ENCODE measurements at regions not wholly inside any gene's neighbourhood (a gene's known extent, or its start where the extent isn't known, plus 50 kb on each side); places are given as distances from the start of the nearest gene placed in this dataset.
"Not testable (repeated sequence)": the region's sequence is repeated elsewhere in the genome, so short reads cannot be mapped to it uniquely, and the experiment has no call there.

DNA sequence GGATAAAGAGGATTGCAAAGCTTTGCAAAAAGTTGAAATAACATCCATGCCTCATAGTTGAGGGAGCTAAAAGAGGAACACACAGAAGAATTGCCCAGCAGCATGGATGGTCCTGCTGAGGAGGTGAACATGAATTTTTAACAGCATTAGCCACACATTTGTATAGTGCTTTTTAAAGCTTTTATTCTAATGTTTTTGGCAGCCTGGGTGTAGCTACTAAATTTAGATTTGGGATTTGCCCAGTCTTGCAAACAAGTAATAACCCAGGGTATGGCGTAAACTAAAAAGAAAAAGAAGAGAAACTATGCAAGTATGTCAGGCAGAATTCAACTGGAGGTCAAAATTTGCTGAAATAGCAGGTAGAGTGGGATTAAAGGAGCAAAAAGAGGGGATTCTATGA lies 75.1 kb upstream of the PTPRK start:
- FAIRE-seq = no peak
- H3K27ac Mint-ChIP-seq (ENCODE audit: unreplicated experiment) = peak overlapping the region; percentile 55

DNA sequence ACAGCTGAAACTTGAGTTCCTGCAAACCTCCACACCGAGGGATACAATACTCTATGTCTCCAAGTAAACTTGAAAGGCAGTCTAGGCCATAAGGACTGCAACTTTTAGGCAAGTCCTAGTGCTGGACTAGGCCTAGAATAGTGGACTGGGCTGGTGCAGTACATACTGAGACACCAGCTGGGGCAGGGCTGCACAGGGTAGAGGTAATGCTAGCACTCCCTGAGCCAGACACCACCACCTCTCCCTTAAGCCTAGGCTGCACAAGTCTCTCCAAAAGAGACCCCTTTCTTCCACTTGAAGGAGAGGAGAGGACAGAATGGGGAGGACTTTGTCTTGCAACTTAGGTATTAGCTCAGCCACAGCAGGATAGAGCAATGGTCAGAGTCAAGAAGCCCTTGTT lies 65.7 kb upstream of the PTPRK start:
- Histone ChIP-seq H3K4me3 (ENCODE audit: insufficient read depth, low read depth, low read length) (no peak overlapping the region), H3K9ac (ENCODE audit: low read length) (no peak overlapping the region), H3K9me3 (ENCODE audit: insufficient read depth, low read depth, low read length) (no peaks in the 10 kb centered on the region), H3K4me2 (ENCODE audit: low read length) (no peak overlapping the region), H3K27ac (ENCODE audit: low read depth, low read length) (no peak overlapping the region), H4K20me1 (ENCODE audit: insufficient read depth, low read length) (no peaks in the 10 kb centered on the region), H3K79me2 (ENCODE audit: insufficient read depth, low read length) (no peaks in the 10 kb centered on the region), H3K36me3 (ENCODE audit: insufficient read depth, low read length) (no peaks in the 10 kb centered on the region), H3K27me3 (ENCODE audit: insufficient read depth, low read length) (no peaks in the 10 kb centered on the region), H3K4me1 (ENCODE audit: insufficient read depth, low read length) (no peaks in the 10 kb centered on the region), H2AFZ (ENCODE audit: low read depth, low read length) (no peak overlapping the region)
- Mint-ChIP-seq H3K4me3 (ENCODE audit: unreplicated experiment) (no peak overlapping the region), H3K27me3 (ENCODE audit: low read depth, unreplicated experiment) (no peaks in the 10 kb centered on the region), H3K36me3 (ENCODE audit: low read depth, unreplicated experiment) (no peaks in the 10 kb centered on the region), H3K27ac (ENCODE audit: unreplicated experiment) (no peak overlapping the region), H3K4me1 (ENCODE audit: low read depth, unreplicated experiment) (peaks cover 3% of the 10 kb centered on the region), H3K9me3 (ENCODE audit: unreplicated experiment) (peaks cover 3% of the 10 kb centered on the region)
- no peak for DNase-seq (ENCODE audit: low read depth)
- no peak for FAIRE-seq
- TF ChIP-seq EZH2 (IDR thresholded peaks at IDR 0.05; ENCODE audit: insufficient read depth, low read length) = no peak
- TF ChIP-seq, protein P1, sequence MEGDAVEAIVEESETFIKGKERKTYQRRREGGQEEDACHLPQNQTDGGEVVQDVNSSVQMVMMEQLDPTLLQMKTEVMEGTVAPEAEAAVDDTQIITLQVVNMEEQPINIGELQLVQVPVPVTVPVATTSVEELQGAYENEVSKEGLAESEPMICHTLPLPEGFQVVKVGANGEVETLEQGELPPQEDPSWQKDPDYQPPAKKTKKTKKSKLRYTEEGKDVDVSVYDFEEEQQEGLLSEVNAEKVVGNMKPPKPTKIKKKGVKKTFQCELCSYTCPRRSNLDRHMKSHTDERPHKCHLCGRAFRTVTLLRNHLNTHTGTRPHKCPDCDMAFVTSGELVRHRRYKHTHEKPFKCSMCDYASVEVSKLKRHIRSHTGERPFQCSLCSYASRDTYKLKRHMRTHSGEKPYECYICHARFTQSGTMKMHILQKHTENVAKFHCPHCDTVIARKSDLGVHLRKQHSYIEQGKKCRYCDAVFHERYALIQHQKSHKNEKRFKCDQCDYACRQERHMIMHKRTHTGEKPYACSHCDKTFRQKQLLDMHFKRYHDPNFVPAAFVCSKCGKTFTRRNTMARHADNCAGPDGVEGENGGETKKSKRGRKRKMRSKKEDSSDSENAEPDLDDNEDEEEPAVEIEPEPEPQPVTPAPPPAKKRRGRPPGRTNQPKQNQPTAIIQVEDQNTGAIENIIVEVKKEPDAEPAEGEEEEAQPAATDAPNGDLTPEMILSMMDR (IDR thresholded peaks at IDR 0.05; ENCODE audit: insufficient read depth, low read depth, low read length) = no peak

More for the DNA sequence above, 75.1 kb upstream of the PTPRK start:
- Histone ChIP-seq H3K79me2 (ENCODE audit: insufficient read depth, low read length) (no peaks in the 10 kb centered on the region), H3K27ac (ENCODE audit: low read depth, low read length) (no peak overlapping the region), H3K36me3 (ENCODE audit: insufficient read depth, low read length) (no peaks in the 10 kb centered on the region), H3K27me3 (ENCODE audit: insufficient read depth, low read length) (no peaks in the 10 kb centered on the region), H3K4me1 (ENCODE audit: insufficient read depth, low read length) (peaks cover 22% of the 10 kb centered on the region), H3K4me2 (ENCODE audit: low read length) (no peak overlapping the region), H3K9ac (ENCODE audit: low read length) (no peak overlapping the region), H2AFZ (ENCODE audit: low read depth, low read length) (no peak overlapping the region), H3K4me3 (ENCODE audit: insufficient read depth, low read depth, low read length) (no peak overlapping the region), H4K20me1 (ENCODE audit: insufficient read depth, low read length) (no peaks in the 10 kb centered on the region), H3K9me3 (ENCODE audit: insufficient read depth, low read depth, low read length) (no peaks in the 10 kb centered on the region)
- Mint-ChIP-seq H3K4me1 (ENCODE audit: low read depth, unreplicated experiment) (peaks cover 33% of the 10 kb centered on the region), H3K4me3 (ENCODE audit: unreplicated experiment) (no peak overlapping the region), H3K36me3 (ENCODE audit: low read depth, unreplicated experiment) (no peaks in the 10 kb centered on the region), H3K9me3 (ENCODE audit: unreplicated experiment) (peaks cover 5% of the 10 kb centered on the region), H3K27me3 (ENCODE audit: low read depth, unreplicated experiment) (no peaks in the 10 kb centered on the region)
- no peak for DNase-seq (ENCODE audit: low read depth)
- TF ChIP-seq, protein P1 (IDR thresholded peaks at IDR 0.05; ENCODE audit: insufficient read depth, low read depth, low read length) = no peak
- no peak for TF ChIP-seq EZH2 (IDR thresholded peaks at IDR 0.05; ENCODE audit: insufficient read depth, low read length)

DNA sequence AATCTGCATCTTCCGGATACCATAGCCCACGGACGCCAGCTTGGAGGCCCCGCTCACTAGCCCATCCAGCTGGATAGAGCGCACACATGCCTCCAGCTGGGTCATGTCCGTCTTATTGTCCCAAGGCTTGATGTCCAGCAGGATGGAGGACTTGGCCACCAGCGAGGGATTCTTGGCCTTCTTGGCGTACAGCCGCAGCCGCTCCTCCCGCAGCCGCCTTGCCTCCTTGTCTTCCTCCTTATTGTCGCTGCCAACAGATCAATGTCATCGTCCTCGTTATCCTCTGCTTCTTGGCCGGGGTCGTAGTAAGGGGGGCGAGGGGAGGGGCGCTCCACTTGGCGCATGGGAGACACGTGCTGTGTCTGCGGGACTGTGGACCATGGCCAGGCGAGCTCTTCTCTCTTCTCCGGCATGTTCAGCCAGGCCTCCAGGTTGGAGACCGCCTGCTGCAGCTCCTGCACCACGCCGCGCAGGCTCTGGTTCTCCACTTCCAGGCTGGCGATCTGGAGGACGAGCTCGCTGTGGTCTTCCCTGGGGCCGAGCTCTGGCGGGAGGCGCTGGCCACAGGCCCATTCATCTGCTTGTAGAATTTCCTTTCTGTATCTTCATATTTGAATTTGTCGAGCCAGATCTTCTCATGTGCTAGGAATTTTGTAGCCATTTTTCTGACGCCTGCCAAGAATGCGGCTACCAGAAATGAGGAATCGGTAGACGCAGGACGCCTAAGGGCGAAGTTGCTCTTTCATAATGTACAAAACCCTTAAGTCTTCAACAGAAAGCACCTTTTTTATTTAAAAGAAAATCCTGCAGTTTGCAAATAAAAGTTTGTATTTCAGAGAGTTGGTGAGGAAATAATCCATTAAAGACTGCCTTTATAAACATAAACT lies 60.1 kb upstream of the PTPRK start:
- no peak overlapping the region for H3K4me3 Mint-ChIP-seq (ENCODE audit: unreplicated experiment)
- FAIRE-seq (no peak), DNase-seq (ENCODE audit: low read depth) (no peak)
- Histone ChIP-seq H3K4me3 (ENCODE audit: insufficient read depth, low read depth, low read length) (no peak overlapping the region), H4K20me1 (ENCODE audit: insufficient read depth, low read length) (no peaks in the 10 kb centered on the region), H3K4me1 (ENCODE audit: insufficient read depth, low read length) (no peaks in the 10 kb centered on the region), H3K27ac (ENCODE audit: low read depth, low read length) (no peak overlapping the region), H2AFZ (ENCODE audit: low read depth, low read length) (no peak overlapping the region), H3K9ac (ENCODE audit: low read length) (no peak overlapping the region), H3K79me2 (ENCODE audit: insufficient read depth, low read length) (no peaks in the 10 kb centered on the region), H3K9me3 (ENCODE audit: insufficient read depth, low read depth, low read length) (no peaks in the 10 kb centered on the region), H3K36me3 (ENCODE audit: insufficient read depth, low read length) (no peaks in the 10 kb centered on the region), H3K4me2 (ENCODE audit: low read length) (no peak overlapping the region), H3K27me3 (ENCODE audit: insufficient read depth, low read length) (no peaks in the 10 kb centered on the region)
- no peaks in the 10 kb centered on the region for H3K9me3 Mint-ChIP-seq (ENCODE audit: unreplicated experiment)
- no peaks in the 10 kb centered on the region for H3K27me3 Mint-ChIP-seq (ENCODE audit: low read depth, unreplicated experiment)
- no peaks in the 10 kb centered on the region for H3K36me3 Mint-ChIP-seq (ENCODE audit: low read depth, unreplicated experiment)
- no peak for TF ChIP-seq EZH2 (IDR thresholded peaks at IDR 0.05; ENCODE audit: insufficient read depth, low read length)
- peaks cover 3% of the 10 kb centered on the region for H3K4me1 Mint-ChIP-seq (ENCODE audit: low read depth, unreplicated experiment)
- no peak overlapping the region for H3K27ac Mint-ChIP-seq (ENCODE audit: unreplicated experiment)

DNA sequence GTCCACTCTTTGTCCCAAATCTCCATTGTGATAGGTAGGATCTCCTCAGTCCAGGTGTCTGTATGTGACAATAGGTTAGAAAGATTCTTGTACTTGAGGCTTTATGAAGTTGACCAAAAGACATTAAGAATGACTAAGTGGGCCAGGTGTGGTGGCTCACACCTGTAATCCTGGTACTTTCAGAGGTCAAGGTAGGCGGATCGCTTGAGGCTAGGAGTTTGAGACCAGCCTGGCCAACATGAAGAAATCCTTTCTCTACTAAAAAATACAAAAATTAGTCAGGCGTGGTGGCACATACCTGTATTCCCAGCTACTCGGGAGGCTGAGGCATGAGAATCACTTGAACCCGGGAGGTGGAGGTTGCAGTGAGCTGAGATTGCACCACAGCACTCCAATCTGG lies 54.9 kb upstream of the PTPRK start:
- H3K9me3 Mint-ChIP-seq (ENCODE audit: unreplicated experiment); H3K36me3 ChIP-seq (ENCODE audit: insufficient read depth, low read length); H3K4me1 Mint-ChIP-seq (ENCODE audit: low read depth, unreplicated experiment): not testable (repeated sequence)

More for the DNA sequence above, 54.9 kb upstream of the PTPRK start:
- DNase-seq (ENCODE audit: low read depth); H3K9ac ChIP-seq (ENCODE audit: low read length); H3K4me2 ChIP-seq (ENCODE audit: low read length); H4K20me1 ChIP-seq (ENCODE audit: insufficient read depth, low read length); H3K27ac ChIP-seq (ENCODE audit: low read depth, low read length); H3K27me3 ChIP-seq (ENCODE audit: insufficient read depth, low read length); H3K79me2 ChIP-seq (ENCODE audit: insufficient read depth, low read length); H3K9me3 ChIP-seq (ENCODE audit: insufficient read depth, low read depth, low read length); H3K36me3 Mint-ChIP-seq (ENCODE audit: low read depth, unreplicated experiment); H3K4me3 ChIP-seq (ENCODE audit: insufficient read depth, low read depth, low read length); H3K4me1 ChIP-seq (ENCODE audit: insufficient read depth, low read length); FAIRE-seq; H3K27ac Mint-ChIP-seq (ENCODE audit: unreplicated experiment); H3K27me3 Mint-ChIP-seq (ENCODE audit: low read depth, unreplicated experiment); H3K4me3 Mint-ChIP-seq (ENCODE audit: unreplicated experiment); H2AFZ ChIP-seq (ENCODE audit: low read depth, low read length): not testable (repeated sequence)
